Keratinocyte (primary cell): ENCODE measurements at regions not wholly inside any gene's neighbourhood (a gene's known extent, or its start where the extent isn't known, plus 50 kb on each side); places are given as distances from the start of the nearest gene placed in this dataset.

ENCODE experiments used
- DNase-seq: peaks from one replicate; pipeline ENCODE4 v3.0.0-alpha.2; 2011; ENCODE audit warnings: low read depth, missing footprints, low spot score
- FAIRE-seq: peaks from 2 replicates; lab custom pipeline; 2011; peaks lifted over from hg19 to GRCh38; lab: Jason Lieb, UNC
- H2AFZ ChIP-seq: 2 replicates; pipeline ENCODE4 v1.6.0; 2012; ENCODE audit warnings: low read length, control low read depth, inconsistent platforms; ENCODE audit not compliant: control insufficient read depth
- H3K27ac ChIP-seq: 2 replicates; pipeline ENCODE4 v1.5.1; 2011; ENCODE audit warnings: low read length; ENCODE audit not compliant: control insufficient read depth, insufficient read depth
- H3K27me3 ChIP-seq: 3 replicates; pipeline ENCODE4 v1.6.0; 2011; ENCODE audit warnings: low read length; ENCODE audit not compliant: control insufficient read depth, insufficient read depth; ENCODE audit errors: extremely low read depth
- H3K36me3 ChIP-seq, 2 experiments: 2 replicates in 1 of 2; 3 replicates in 1 of 2; pipeline ENCODE4 v1.5.1; 2011; ENCODE audit warnings: low read length in 2 of 2, mild to moderate bottlenecking in 1 of 2; ENCODE audit not compliant: control insufficient read depth in 2 of 2, insufficient read depth in 2 of 2; ENCODE audit errors: extremely low read depth in 1 of 2
- H3K4me1 ChIP-seq: 3 replicates; pipeline ENCODE4 v1.5.1; 2011; ENCODE audit warnings: low read length; ENCODE audit not compliant: control insufficient read depth, insufficient read depth; ENCODE audit errors: extremely low read depth
- H3K4me2 ChIP-seq: 3 replicates; pipeline ENCODE4 v1.6.0; 2011; ENCODE audit warnings: low read depth, low read length; ENCODE audit not compliant: control insufficient read depth, insufficient read depth; ENCODE audit errors: extremely low read depth
- H3K4me3 ChIP-seq, 3 experiments: fragments of 200-600 bp in 1 of 3; sonication (generic) in 1 of 3; 2 replicates in 2 of 3; 3 replicates in 1 of 3; pipeline ENCODE4 v1.5.1; 2011 to 2016; ENCODE audit warnings: low read length in 3 of 3, mild to moderate bottlenecking in 3 of 3, control low read depth in 2 of 3, inconsistent platforms in 1 of 3, low read depth in 1 of 3, mixed read lengths in 1 of 3, mixed run types in 1 of 3, moderate library complexity in 1 of 3; ENCODE audit not compliant: control insufficient read depth in 2 of 3, insufficient read depth in 2 of 3; ENCODE audit errors: extremely low read depth in 1 of 3
- H3K79me2 ChIP-seq: 2 replicates; pipeline ENCODE4 v1.6.0; 2012; ENCODE audit warnings: low read length; ENCODE audit not compliant: control insufficient read depth, insufficient read depth
- H3K9ac ChIP-seq: 3 replicates; pipeline ENCODE4 v1.6.0; 2011; ENCODE audit warnings: low read length; ENCODE audit not compliant: control insufficient read depth, insufficient read depth; ENCODE audit errors: extremely low read depth
- H3K9me1 ChIP-seq: 3 replicates; pipeline ENCODE4 v1.6.0; 2011; ENCODE audit warnings: low read length; ENCODE audit not compliant: control insufficient read depth, insufficient read depth; ENCODE audit errors: extremely low read depth
- H3K9me3 ChIP-seq: 2 replicates; pipeline ENCODE4 v1.5.1; 2012; ENCODE audit warnings: low read depth, low read length; ENCODE audit not compliant: control insufficient read depth
- H4K20me1 ChIP-seq: 3 replicates; pipeline ENCODE4 v1.6.0; 2011; ENCODE audit warnings: low read length; ENCODE audit not compliant: control insufficient read depth, insufficient read depth; ENCODE audit errors: extremely low read depth
- CTCF ChIP-seq, 3 experiments: IDR thresholded peaks in 1 of 3; conservative IDR thresholded peaks in 1 of 3; optimal IDR thresholded peaks in 1 of 3; 2 replicates in 2 of 3; 3 replicates in 1 of 3; pipeline versions ENCODE3 to v1.5.1; 2011; ENCODE audit warnings: low read length in 3 of 3, mild to moderate bottlenecking in 3 of 3, moderate library complexity in 2 of 3, control low read depth in 1 of 3, inconsistent platforms in 1 of 3; ENCODE audit not compliant: insufficient read depth in 2 of 3; ENCODE audit errors: extremely low read depth in 1 of 3
- EZH2 ChIP-seq: IDR thresholded peaks from one replicate; pipeline ENCODE4 v1.6.1; 2012; ENCODE audit warnings: inconsistent platforms, mild to moderate bottlenecking, low read length, moderate library complexity
- dilution Hi-C: fragments of 300-500 bp; cut with MboI; formaldehyde crosslinking; loops from one replicate; pipeline ENCODE4 v1.7.0; 2020; ENCODE audit warnings: low sequenced_read_pairs; ENCODE audit not compliant: extremely low pct_ligation_motif_present

- Histone ChIP-seq H3K27me3 (no peaks in the 10 kb centered on the region), H3K9me1 (no peaks in the 10 kb centered on the region), H3K9ac (no peak overlapping the region), H3K4me1 (peaks cover 46% of the 10 kb centered on the region), H3K79me2 (no peaks in the 10 kb centered on the region), H3K4me2 (no peak overlapping the region), H2AFZ (no peak overlapping the region), H3K4me3 (no peak overlapping the region), H3K36me3 (no peaks in the 10 kb centered on the region), H3K27ac (no peak overlapping the region), H3K9me3 (no peaks in the 10 kb centered on the region), H4K20me1 (no peaks in the 10 kb centered on the region)
- no peak for DNase-seq
- TF ChIP-seq CTCF (optimal IDR thresholded peaks at IDR 0.05 in 1 of 3, IDR thresholded peaks at IDR 0.05 in 1 of 3, conservative IDR thresholded peaks at IDR 0.05 in 1 of 3; ENCODE audit: extremely low read depth in 1 of 3, insufficient read depth in 2 of 3, low read length in 3 of 3) (no peak), EZH2 (no peak)
- FAIRE-seq, result no peak
- dilution Hi-C loops, result no loop called here
Observed at GRCh38 chr13:34153428-34154180, 335.7 kb downstream of the RFC3 start.

GRCh38 chr13:34155931-34156607 lies 338.1 kb downstream of the RFC3 start:
- Histone ChIP-seq H3K27me3 (no peaks in the 10 kb centered on the region), H3K4me3 (peak overlapping the region; percentile 14 to 31 (median 15)), H3K9ac (peak overlapping the region; percentile 52), H2AFZ (no peak overlapping the region), H3K9me3 (no peaks in the 10 kb centered on the region), H3K36me3 (no peaks in the 10 kb centered on the region), H3K4me1 (peaks cover 46% of the 10 kb centered on the region), H3K27ac (peak overlapping the region; percentile 89), H3K79me2 (no peaks in the 10 kb centered on the region), H4K20me1 (no peaks in the 10 kb centered on the region), H3K4me2 (peak overlapping the region; percentile 74), H3K9me1 (no peaks in the 10 kb centered on the region)
- TF ChIP-seq EZH2 (no peak), CTCF (optimal IDR thresholded peaks at IDR 0.05 in 1 of 3, IDR thresholded peaks at IDR 0.05 in 1 of 3, conservative IDR thresholded peaks at IDR 0.05 in 1 of 3; ENCODE audit: extremely low read depth in 1 of 3, insufficient read depth in 2 of 3, low read length in 3 of 3) (no peak)
- DNase-seq, result no peak
- peak; percentile 89 for FAIRE-seq
- dilution Hi-C loops, result no loop called here
